ENCODE measurements at regions not wholly inside any gene's neighbourhood (a gene's known extent, or its start where the extent isn't known, plus 50 kb on each side); places are given as distances from the start of the nearest gene placed in this dataset.
"Not testable (repeated sequence)": the region's sequence is repeated elsewhere in the genome, so short reads cannot be mapped to it uniquely, and the experiment has no call there.

- TF ChIP-seq HDGF (IDR thresholded peaks at IDR 0.05; ENCODE audit: borderline replicate concordance); SP1 (IDR thresholded peaks at IDR 0.05); FOXK2 (IDR thresholded peaks at IDR 0.05); ARNT (IDR thresholded peaks at IDR 0.05); FOXM1 (IDR thresholded peaks at IDR 0.05; ENCODE audit: borderline replicate concordance): not testable (repeated sequence)
Observed at GRCh38 chr3:145027186-145027585, 1055.6 kb downstream of the DIPK2A start.
